Stimulated activated CD8-positive, alpha-beta memory T cell treated with anti-CD3 and anti-CD28 coated beads, Interleukin-4, amount 100 ng/mL, for 48 hours (primary cell): ENCODE measurements at regions not wholly inside any gene's neighbourhood (a gene's known extent, or its start where the extent isn't known, plus 50 kb on each side); places are given as distances from the start of the nearest gene placed in this dataset.
"Not testable (repeated sequence)": the region's sequence is repeated elsewhere in the genome, so short reads cannot be mapped to it uniquely, and the experiment has no call there.

Experiments
- DNase-seq: peaks from one replicate; pipeline ENCODE4 v3.0.0-alpha.2; 2020

- DNase-seq, result no peak
These were observed 797.3 kb downstream of the BCL11A start for GRCh38 chr2:59756150-59756549.

- no peak for DNase-seq
These were observed 799.3 kb downstream of the BCL11A start for GRCh38 chr2:59754011-59754735.

GRCh38 chr2:59752512-59752911 lies 800.9 kb downstream of the BCL11A start:
- DNase-seq, result no peak

DNA sequence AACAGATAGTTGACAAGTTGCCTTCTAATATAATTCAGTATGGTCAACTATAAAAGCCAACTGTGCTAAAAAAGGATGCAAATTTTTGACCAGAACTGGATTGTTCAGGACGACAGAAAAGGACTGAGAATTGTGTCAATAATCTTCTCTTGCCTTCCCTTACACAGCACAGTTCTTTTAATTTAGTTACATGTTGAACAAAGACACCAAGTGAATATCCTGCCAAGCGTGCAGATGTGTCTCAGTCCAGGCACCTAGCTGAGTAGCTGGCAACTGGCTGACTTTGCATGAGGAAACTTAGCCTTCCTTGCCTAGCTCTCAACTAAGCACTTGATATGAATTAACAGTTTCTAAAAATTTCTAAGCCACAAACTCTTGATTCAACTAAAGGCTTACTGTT lies 801.4 kb downstream of the BCL11A start:
- no peak for DNase-seq

- DNase-seq, result not testable (repeated sequence)
These were observed 802.2 kb downstream of the BCL11A start for GRCh38 chr2:59751214-59751613.

DNA sequence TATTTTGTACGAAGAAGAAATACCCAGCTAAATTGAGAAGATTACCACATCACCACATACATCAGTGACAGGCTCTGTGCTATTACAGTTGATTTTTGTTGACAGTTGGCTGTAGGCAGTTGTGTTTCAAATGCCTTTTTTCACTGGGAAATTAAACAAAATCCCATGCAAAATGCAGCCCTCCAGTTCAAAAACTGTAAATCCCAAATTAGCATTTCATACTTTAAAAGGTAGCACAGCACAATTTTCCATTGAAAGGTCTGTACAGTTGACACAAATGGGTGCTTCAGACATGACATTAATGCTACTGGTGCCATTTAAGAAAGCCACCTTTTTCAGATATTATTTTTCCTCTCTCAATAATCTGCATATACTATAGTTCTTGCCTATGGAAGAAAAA lies 807.2 kb downstream of the BCL11A start:
- DNase-seq, result no peak

DNA sequence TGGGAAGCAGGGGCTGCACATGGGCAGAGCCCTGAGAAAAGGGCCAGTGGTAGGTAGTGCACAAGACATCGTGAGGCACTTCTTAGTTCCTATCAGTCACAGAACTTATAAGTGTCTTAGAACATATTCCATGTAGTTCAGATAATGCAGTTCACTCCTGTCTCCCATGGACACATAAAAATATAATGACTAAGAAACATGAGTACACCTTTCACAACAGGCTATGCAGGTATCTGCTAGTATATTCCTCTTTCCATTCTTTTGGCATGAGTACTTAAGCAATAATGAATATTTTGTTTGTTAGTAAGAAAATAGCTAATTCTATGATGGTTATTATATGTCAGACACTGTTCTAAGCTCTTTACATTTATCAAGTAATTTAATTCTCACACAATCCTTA lies 808.4 kb downstream of the BCL11A start:
- DNase-seq, result no peak

DNA sequence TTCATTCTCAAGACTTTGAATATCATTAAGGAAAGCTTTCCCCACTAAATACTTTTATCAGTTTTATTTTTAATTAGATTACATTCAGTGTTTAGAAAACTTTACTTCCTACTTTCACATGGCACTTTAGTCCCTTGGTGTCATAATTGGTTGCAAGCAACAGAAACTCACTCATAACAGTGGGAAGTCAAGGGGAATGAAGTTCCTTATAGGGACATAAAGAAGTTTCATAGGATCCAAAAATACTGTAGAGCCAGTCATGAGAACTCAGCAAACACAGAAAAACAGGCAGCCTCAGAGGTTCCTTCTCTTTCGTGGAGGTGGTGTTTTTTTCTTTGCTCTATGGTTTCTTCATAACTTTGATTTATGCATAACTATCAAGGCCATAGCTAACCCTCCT lies 809.0 kb downstream of the BCL11A start:
- no peak for DNase-seq

DNA sequence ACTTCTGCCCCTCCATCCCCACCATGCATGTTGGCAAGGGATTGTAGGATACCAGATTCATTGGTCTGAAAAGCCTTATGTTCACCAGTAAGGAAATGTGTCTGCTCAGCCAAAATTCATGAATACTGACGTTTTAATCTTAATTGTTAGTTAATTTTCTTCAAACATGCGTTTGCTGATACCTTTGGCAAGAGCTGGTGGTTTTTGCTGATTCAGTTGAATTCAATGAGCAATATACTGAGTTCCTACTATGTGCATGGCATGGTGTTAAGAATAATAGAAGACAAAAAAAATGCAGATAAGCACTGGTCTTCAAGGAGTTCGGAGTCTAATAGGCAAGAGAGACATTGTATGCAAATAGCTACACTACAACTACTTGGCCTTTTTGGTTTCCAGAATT lies 811.6 kb downstream of the BCL11A start:
- no peak for DNase-seq

GRCh38 chr2:59739166-59739565 lies 814.3 kb downstream of the BCL11A start:
- no peak for DNase-seq

DNA sequence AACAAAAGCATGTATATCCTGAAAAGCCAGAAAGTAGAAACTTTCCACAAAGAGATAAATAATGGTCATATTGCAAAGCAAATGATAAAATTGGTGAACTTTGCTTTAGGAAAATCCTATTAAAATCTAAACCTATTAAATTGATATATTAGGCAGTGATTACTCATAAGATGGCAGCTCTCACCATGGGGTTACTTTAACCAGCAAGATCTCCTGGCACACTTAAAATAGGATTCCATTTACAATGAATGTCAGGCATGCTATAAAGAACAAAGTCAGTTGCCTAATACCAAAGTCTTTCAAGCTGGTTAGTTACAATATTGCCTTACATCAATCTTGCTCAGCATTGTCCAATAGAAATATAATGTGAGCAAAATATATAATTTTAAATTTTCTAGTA lies 816.2 kb downstream of the BCL11A start:
- no peak for DNase-seq

DNA sequence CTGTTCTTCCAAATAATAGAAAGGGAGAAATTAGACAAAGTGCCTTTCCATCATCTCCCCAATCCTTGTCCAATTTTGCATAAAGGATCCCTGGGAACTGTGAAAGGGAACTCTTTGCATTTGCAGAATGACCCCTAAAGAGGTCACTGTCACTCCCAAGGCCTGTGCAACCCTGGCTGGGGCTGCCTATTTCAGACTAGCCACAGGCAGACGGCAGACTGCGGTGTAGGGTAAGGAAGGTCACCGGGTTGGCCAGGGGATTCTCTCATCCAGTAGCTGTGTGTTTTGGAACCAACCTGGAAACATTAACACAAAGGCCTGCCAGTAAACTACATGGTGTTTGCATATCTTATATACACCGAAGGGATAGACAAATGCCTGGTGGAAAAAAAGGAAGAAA lies 818.7 kb downstream of the BCL11A start:
- DNase-seq, result no peak

DNA sequence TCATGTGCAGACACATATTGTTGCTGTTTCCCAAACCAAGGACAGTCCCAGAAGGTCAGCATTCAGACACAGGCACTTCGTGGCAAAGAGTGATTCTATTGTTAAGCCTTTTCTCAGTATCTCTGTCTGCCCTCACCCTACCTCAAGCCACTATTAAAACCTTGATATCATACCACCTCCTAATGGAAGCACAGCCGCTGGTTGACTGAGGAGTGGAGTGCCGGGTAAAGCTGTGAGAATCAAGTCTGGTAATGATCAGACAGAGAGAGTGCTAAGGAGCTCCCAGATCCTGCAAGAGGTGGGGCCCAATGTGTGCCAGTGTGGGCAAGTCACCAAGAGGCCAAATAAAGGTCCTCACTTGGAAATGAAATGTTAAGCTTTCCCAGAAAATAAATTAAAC lies 819.5 kb downstream of the BCL11A start:
- no peak for DNase-seq

GRCh38 chr2:59733567-59733930 lies 819.9 kb downstream of the BCL11A start:
- no peak for DNase-seq

DNA sequence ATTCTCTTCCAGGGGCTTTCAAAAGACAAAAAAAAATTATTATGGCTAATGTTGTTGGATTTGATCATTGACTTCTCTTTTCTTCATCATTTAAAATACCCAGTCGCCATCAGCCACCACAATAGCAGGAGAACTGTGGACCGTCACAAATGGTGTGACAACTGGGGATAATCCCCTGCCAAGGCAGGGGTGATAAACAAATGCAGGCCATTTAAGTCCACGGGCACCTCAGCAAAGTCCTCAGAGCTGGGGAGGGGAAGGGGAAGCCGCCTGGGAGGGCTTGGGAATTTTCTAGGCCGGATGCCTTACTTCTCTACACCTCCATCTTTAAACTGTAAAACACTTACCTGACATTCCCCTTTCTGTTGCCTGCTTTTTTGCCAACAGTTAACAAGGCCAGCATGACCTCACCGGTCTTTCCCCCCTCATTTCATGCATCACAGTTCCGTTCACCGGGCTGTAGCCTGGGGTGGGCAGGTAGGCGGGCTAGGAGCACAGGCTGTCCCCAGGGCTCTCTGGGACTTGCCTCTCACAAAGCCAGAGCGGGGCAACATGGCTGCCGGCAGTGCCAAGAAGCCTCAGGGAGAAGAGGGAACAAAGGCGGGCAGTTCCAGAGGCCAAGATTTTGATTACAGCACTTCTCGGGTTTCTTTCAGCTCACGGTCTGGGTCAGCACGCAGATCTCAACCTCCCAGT lies 820.4 kb downstream of the BCL11A start:
- DNase-seq, result no peak

DNA sequence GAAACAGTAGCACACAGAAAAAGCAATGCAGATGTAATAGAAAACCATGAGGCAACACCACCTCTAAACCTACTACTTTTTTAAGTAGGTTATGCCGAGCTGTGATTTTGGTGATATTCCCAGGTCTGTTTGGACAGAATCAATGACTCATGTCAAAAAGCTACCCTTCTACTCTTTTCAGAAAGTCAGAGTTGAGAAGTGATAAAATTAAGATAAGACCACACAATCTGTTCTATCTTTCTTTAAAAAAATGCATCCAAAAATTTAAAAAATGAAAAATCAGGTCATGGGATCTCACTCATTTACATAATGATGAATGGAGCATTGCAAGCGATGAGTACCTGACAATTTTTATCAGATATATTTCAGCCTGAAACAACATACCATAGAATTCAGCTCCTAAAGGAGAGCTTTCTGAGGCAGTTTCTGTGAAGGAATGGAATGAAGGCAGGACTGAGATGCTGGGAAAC lies 826.3 kb downstream of the BCL11A start:
- no peak for DNase-seq

DNA sequence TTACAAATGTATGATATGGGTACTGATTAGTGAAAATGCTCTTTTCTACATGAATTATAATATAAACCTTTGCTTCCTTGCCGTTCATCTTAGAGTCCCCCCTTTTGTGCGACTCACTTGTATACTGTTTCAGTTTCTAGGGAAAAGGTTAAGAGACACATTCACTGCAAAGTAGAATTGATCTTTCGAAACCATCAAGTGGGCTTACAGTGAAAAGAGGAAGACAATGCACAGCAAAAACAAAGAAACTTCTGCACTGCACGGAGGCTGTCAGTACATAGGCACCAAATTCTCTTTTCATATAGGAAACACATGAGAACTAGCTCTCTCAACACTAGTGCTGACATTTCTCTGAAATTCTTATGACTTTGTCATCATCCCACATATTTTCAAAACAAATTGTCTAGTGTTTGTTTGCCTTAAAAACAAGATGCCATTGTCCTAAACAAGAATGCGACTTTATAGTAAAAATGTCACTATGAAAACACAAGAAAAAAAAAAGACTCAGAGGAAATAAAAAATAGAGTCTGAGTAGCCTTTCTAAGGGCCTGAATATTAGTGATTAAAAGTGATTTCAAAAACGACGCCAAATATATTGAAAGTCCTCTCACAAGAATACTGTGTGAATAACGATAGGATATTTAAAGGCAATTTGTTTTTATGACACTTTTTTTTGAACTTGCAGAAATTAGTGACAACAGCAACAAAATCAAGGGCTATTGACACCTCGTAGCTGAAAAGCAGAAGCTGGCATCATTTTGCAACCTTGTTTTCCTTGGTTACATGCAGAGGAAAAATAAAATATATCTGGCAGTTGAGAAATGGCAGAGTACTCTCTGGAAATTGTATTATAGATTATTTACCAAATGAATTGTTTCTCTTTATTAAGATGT lies 827.0 kb downstream of the BCL11A start:
- no peak for DNase-seq

GRCh38 chr2:59724746-59725145 lies 828.7 kb downstream of the BCL11A start:
- no peak for DNase-seq

- no peak for DNase-seq
These were observed 833.1 kb downstream of the BCL11A start for GRCh38 chr2:59720296-59720866.

GRCh38 chr2:59713577-59713976 lies 839.9 kb downstream of the BCL11A start:
- DNase-seq, result no peak

GRCh38 chr2:59711121-59711520 lies 842.3 kb downstream of the BCL11A start:
- DNase-seq, result no peak

GRCh38 chr2:59706729-59707128 lies 846.7 kb downstream of the BCL11A start:
- no peak for DNase-seq

DNA sequence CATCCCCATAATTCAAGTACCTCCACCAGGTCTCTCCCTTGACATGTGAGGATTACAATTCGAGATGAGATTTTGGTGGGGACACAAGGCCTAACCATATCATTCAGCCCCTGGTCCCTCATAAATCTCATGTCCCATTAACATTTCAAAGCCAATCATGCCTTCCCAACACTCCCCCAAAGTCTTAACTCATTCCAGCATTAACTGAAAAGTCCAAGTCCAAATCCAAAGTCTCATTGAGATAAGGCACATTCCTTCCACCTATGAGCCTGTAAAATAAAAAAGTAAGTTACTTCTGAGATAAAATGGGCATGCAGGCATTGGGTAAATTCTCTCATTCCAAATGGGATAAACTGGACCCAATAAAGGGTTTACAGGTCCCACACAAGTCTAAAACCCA lies 849.7 kb downstream of the BCL11A start:
- DNase-seq, result no peak
